Natural killer cell (primary cell): ENCODE measurements at regions not wholly inside any gene's neighbourhood (a gene's known extent, or its start where the extent isn't known, plus 50 kb on each side); places are given as distances from the start of the nearest gene placed in this dataset.

Experiments
- ATAC-seq, 3 donors: fragments of 150-1000 bp in 2 of 3; fragments of 200-7000 bp in 1 of 3; cut with Tn5 transposase; 1 replicate in 1 of 3; 2 replicates in 2 of 3; pipeline ENCODE4 v1.10.0; 2021; ENCODE audit warnings: mild to moderate bottlenecking in 2 of 3, moderate library complexity in 2 of 3
- DNase-seq, 2 donors: peaks; one replicate each; pipeline versions ENCODE4 v3.0.0 to v3.0.0-alpha.2; 2013 to 2021; ENCODE audit warnings: mixed read lengths in 1 of 2
- H3K27ac ChIP-seq: one replicate; pipeline ENCODE4 v1.5.1; 2013; ENCODE audit warnings: mild to moderate bottlenecking, low read length
- H3K27me3 ChIP-seq: one replicate; pipeline ENCODE4 v1.6.1; 2013; ENCODE audit warnings: low read length; ENCODE audit not compliant: control insufficient read depth, insufficient read depth
- H3K36me3 ChIP-seq: one replicate; pipeline ENCODE4 v1.6.1; 2013; ENCODE audit warnings: low read length; ENCODE audit not compliant: control insufficient read depth, insufficient read depth
- H3K4me1 ChIP-seq: one replicate; pipeline ENCODE4 v1.6.1; 2013; ENCODE audit warnings: low read length; ENCODE audit not compliant: control insufficient read depth, insufficient read depth
- H3K4me3 ChIP-seq: one replicate; pipeline ENCODE4 v1.5.1; 2013; ENCODE audit warnings: low read length
- H3K9me3 ChIP-seq: one replicate; pipeline ENCODE4 v1.6.1; 2013; ENCODE audit warnings: low read length; ENCODE audit not compliant: control insufficient read depth, insufficient read depth
- H3K27ac Mint-ChIP-seq, 2 donors: one replicate each; pipeline ENCODE4 v1.8.0; 2022; ENCODE audit warnings: mild to moderate bottlenecking in 2 of 2, mixed read lengths in 2 of 2, moderate library complexity in 1 of 2
- H3K27me3 Mint-ChIP-seq, 2 donors: one replicate each; pipeline ENCODE4 v1.8.0; 2022; ENCODE audit warnings: low read depth in 2 of 2, mixed read lengths in 2 of 2
- H3K36me3 Mint-ChIP-seq: one replicate; pipeline ENCODE4 v1.8.0; 2022; ENCODE audit warnings: mixed read lengths
- H3K4me1 Mint-ChIP-seq, 2 donors: one replicate each; pipeline ENCODE4 v1.8.0; 2022; ENCODE audit warnings: mixed read lengths in 2 of 2
- H3K4me3 Mint-ChIP-seq: one replicate; pipeline ENCODE4 v1.8.0; 2022; ENCODE audit warnings: mild to moderate bottlenecking, moderate library complexity, mixed read lengths
- H3K9me3 Mint-ChIP-seq, 2 donors: one replicate each; pipeline ENCODE4 v1.8.0; 2022; ENCODE audit warnings: mixed read lengths in 2 of 2
- WGBS: methylation state at CpG from one replicate; pipeline ENCODE4 v1.1.7; 2013; ENCODE audit warnings: missing lambda C conversion rate; ENCODE audit not compliant: insufficient coverage; 5-methylcytosine and 5-hydroxymethylcytosine counted together
- intact Hi-C: fragments of 100-400 bp; cut with micrococcal nuclease; formaldehyde crosslinking; loops from one replicate; pipeline ENCODE4 v1.14.2; 2022
- TF ChIP-seq, protein P1 (sequence below): fragments of 200-600 bp; IDR thresholded peaks from one replicate; pipeline ENCODE4 v1.8.0; 2022; ENCODE audit warnings: antibody characterized with exemption

DNA sequence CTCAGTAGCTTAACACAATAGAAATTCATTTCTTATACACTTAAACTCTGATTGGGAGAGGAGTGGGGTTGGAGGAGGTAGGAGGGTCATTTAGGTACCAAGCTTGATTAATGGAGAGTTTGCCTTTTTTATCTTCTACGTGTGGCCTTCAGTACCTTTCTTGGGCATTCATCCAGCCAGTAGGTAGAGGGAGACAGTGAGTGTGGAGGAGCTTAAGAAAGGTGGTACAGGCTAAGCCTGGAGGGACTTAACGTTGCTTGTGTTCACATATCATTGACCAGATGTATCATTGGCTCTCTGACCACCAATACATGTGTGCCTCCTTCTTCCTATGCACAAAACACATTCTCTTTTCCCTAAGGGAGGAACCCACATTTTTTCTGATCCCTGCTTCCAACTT, 232.9 kb upstream of the CRY1 start:
- peaks cover 3 to 6% of the 10 kb centered on the region in 2 donors for H3K27me3 Mint-ChIP-seq
- Histone ChIP-seq H3K4me3 (no peak overlapping the region), H3K4me1 (peaks cover 23% of the 10 kb centered on the region), H3K36me3 (no peaks in the 10 kb centered on the region), H3K27me3 (no peaks in the 10 kb centered on the region), H3K27ac (no peak overlapping the region), H3K9me3 (no peaks in the 10 kb centered on the region)
- no peaks in the 10 kb centered on the region for H3K36me3 Mint-ChIP-seq
- intact Hi-C loops, result loop anchor here (10.0 kb wide), 1 partner anchor 279 kb away; no protein-coding TSS in a partner anchor
- no peak overlapping the region for H3K4me3 Mint-ChIP-seq
- DNase-seq (peak in 1 of 2 donors; percentile 25), ATAC-seq (no peak)
- TF ChIP-seq, protein P1, sequence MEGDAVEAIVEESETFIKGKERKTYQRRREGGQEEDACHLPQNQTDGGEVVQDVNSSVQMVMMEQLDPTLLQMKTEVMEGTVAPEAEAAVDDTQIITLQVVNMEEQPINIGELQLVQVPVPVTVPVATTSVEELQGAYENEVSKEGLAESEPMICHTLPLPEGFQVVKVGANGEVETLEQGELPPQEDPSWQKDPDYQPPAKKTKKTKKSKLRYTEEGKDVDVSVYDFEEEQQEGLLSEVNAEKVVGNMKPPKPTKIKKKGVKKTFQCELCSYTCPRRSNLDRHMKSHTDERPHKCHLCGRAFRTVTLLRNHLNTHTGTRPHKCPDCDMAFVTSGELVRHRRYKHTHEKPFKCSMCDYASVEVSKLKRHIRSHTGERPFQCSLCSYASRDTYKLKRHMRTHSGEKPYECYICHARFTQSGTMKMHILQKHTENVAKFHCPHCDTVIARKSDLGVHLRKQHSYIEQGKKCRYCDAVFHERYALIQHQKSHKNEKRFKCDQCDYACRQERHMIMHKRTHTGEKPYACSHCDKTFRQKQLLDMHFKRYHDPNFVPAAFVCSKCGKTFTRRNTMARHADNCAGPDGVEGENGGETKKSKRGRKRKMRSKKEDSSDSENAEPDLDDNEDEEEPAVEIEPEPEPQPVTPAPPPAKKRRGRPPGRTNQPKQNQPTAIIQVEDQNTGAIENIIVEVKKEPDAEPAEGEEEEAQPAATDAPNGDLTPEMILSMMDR, result no peak
- H3K4me1 Mint-ChIP-seq, result peaks cover 57 to 78% of the 10 kb centered on the region in 2 donors
- no peaks in the 10 kb centered on the region for H3K9me3 Mint-ChIP-seq
- WGBS, result 55% methylated on average over 2 of the region's 2 CpGs
- peak overlapping the region in 1 of 2 donors; percentile 12 for H3K27ac Mint-ChIP-seq

DNA sequence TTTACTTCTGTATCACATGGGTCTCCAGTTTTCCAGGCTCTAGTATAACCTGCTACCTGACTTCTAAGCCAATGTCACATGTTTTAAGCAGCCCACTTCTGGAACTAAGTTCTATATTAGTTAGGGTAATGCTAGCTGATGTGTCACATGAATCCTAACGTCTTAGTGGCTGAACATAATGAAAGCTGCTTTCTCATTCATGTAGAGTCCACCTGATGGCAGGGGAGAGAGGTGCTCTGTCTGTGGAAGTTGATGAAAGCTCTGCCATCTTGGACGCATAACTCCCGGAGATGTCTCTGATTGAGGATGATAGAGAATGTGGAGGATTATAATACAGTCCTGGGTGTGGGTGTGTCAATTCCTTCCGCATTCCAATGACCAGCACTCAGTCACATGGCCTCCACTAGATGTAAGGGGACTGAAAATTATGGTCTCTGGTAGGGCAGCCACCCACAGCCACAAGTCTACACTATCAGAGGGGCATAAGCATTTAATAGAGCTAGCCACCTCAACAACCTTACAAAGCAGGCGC, 234.4 kb upstream of the CRY1 start:
- H3K27ac Mint-ChIP-seq, result peak overlapping the region in 1 of 2 donors; percentile 12
- peaks cover 3 to 6% of the 10 kb centered on the region in 2 donors for H3K27me3 Mint-ChIP-seq
- no peak for DNase-seq
- Histone ChIP-seq H3K36me3 (no peaks in the 10 kb centered on the region), H3K27ac (no peak overlapping the region), H3K27me3 (no peaks in the 10 kb centered on the region), H3K4me3 (no peak overlapping the region), H3K9me3 (no peaks in the 10 kb centered on the region), H3K4me1 (peaks cover 15% of the 10 kb centered on the region)
- peaks cover 50 to 76% of the 10 kb centered on the region in 2 donors for H3K4me1 Mint-ChIP-seq
- intact Hi-C loops, result loop anchor here (10.0 kb wide), 1 partner anchor 277 kb away; no protein-coding TSS in a partner anchor
- no peaks in the 10 kb centered on the region for H3K9me3 Mint-ChIP-seq
- 81% methylated on average over 4 of the region's 5 CpGs for WGBS
- no peak overlapping the region for H3K4me3 Mint-ChIP-seq
- no peaks in the 10 kb centered on the region for H3K36me3 Mint-ChIP-seq
- TF ChIP-seq, protein P1, result no peak
- no peak for ATAC-seq

DNA sequence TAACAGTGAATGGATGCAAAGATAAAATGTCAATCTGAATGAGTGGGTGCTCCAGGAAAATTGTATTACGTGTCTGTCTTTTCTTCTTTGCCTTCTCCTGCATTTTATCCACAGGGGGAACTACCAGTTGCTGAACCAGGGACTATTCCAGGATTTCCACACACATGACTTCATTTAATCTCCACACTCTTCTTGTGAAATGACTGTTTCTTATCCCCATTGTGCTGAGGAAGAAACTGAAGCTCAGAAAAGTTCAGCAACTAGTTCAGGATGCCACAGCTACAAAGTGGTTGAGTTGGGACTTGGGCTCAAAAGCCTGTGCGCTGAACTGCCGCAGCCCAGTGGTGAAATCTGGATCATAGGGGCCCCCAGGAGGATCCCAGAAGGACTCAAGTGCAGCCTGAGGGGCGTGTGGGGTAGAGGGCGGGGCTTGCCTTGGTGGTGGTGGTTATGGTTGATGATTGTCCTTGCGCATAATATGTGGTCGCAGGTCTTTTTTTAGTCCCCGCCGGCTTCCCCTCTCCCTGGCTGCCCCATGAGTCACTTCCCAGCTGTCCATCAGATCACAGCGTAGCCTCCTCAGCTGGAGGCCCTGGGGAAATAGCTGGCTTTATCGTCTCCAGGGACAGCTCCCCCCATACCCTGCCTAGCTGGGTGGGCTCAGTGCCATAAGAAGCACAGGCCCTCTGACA, 235.2 kb upstream of the CRY1 start:
- no peaks in the 10 kb centered on the region for H3K9me3 ChIP-seq
- H3K4me1 Mint-ChIP-seq, result peaks cover 53 to 76% of the 10 kb centered on the region in 2 donors
- H3K27me3 ChIP-seq, result no peaks in the 10 kb centered on the region
- H3K36me3 ChIP-seq, result no peaks in the 10 kb centered on the region
- H3K4me1 ChIP-seq, result peaks cover 15% of the 10 kb centered on the region
- ATAC-seq (peak; percentile 45 to 80 (median 70)), DNase-seq (peak in 1 of 2 donors; percentile 30)
- H3K4me3 Mint-ChIP-seq, result no peak overlapping the region
- TF ChIP-seq, protein P1, result no peak
- no peak overlapping the region for H3K4me3 ChIP-seq
- no peaks in the 10 kb centered on the region for H3K36me3 Mint-ChIP-seq
- 23% methylated on average over 10 of the region's 11 CpGs for WGBS
- no peak overlapping the region for H3K27ac ChIP-seq
- intact Hi-C loops, result loop anchor here (10.0 kb wide), 1 partner anchor 276 kb away; no protein-coding TSS in a partner anchor
- H3K9me3 Mint-ChIP-seq, result no peaks in the 10 kb centered on the region
- peaks cover 3 to 6% of the 10 kb centered on the region in 2 donors for H3K27me3 Mint-ChIP-seq
- no peak overlapping the region for H3K27ac Mint-ChIP-seq
